Muscle of leg (tissue), 3 donors: ENCODE measurements at regions not wholly inside any gene's neighbourhood (a gene's known extent, or its start where the extent isn't known, plus 50 kb on each side); places are given as distances from the start of the nearest gene placed in this dataset.

Source experiments
- DNase-seq: peaks from one replicate; pipeline ENCODE4 v3.0.0; 2013
- H3K27ac ChIP-seq: one replicate; pipeline ENCODE4 v1.5.1; 2013; ENCODE audit warnings: mild to moderate bottlenecking, low read length, control low read depth
- H3K27me3 ChIP-seq: one replicate; pipeline ENCODE4 v1.6.1; 2013; ENCODE audit warnings: low read length; ENCODE audit not compliant: control insufficient read depth, insufficient read depth
- H3K36me3 ChIP-seq: one replicate; pipeline ENCODE4 v1.6.1; 2013; ENCODE audit warnings: low read length; ENCODE audit not compliant: control insufficient read depth, insufficient read depth
- H3K4me1 ChIP-seq: one replicate; pipeline ENCODE4 v1.6.1; 2013; ENCODE audit warnings: low read length; ENCODE audit not compliant: control insufficient read depth, insufficient read depth
- H3K4me3 ChIP-seq: one replicate; pipeline ENCODE4 v1.5.1; 2013; ENCODE audit warnings: low read length, control low read depth
- H3K9me3 ChIP-seq: replicated peaks from 2 replicates; pipeline ENCODE4 v1.6.1; 2013; ENCODE audit warnings: low read depth, low read length; ENCODE audit not compliant: control insufficient read depth
- WGBS: methylation state at CpG from one replicate; pipeline ENCODE4 v1.1.5; 2013; ENCODE audit warnings: missing lambda C conversion rate; ENCODE audit not compliant: insufficient coverage; 5-methylcytosine and 5-hydroxymethylcytosine counted together

DNA sequence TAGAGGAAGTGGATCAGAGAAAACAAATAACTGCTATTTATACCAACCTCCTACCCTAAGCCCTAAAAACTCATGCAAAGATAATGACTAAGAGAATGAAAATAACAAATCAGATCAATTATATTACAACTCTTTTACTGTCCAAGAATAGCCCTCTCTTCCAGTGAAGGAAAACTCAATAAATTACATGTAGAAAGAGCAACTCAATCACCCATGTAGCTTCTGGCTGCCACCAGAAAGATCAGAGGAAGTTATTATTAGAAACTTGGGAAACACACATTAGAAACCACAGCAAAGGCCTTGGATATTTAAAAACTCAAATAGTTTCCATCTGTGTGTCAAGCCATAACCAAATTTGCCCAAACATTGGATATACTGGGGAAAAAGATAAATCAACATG lies 134.0 kb upstream of the TARS1 start:
- Histone ChIP-seq H3K4me3 (no peak overlapping the region), H3K4me1 (peaks cover 2% of the 10 kb centered on the region), H3K9me3 (peaks cover 2% of the 10 kb centered on the region), H3K27me3 (no peaks in the 10 kb centered on the region), H3K27ac (no peak overlapping the region), H3K36me3 (no peaks in the 10 kb centered on the region)
- DNase-seq = no peak

DNA sequence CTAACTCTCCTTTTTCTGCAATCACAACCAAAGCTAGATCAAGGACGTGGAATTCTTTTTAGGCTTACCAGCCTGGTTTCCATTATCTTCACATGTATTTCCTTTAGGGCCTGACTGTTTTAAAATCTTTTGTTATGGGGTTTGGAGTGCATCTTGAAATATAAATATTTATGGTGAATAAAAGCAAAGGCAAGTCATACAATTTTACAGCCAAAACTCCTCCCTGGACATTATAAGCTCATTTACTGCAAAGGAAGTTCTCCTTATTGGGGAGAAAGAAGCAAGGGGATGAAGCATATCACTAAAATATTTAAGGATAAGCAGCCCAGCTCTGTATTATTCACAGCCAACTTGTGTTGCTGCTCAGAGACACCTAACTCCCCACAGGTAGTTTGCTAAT lies 132.2 kb upstream of the TARS1 start:
- Histone ChIP-seq H3K4me1 (peaks cover 2% of the 10 kb centered on the region), H3K36me3 (no peaks in the 10 kb centered on the region), H3K27ac (peak overlapping the region; percentile 67), H3K9me3 (no peaks in the 10 kb centered on the region), H3K4me3 (no peak overlapping the region), H3K27me3 (no peaks in the 10 kb centered on the region)
- no CpG with 5 or more reads among the region's 1 CpG for WGBS
- peak; percentile 76 for DNase-seq

DNA sequence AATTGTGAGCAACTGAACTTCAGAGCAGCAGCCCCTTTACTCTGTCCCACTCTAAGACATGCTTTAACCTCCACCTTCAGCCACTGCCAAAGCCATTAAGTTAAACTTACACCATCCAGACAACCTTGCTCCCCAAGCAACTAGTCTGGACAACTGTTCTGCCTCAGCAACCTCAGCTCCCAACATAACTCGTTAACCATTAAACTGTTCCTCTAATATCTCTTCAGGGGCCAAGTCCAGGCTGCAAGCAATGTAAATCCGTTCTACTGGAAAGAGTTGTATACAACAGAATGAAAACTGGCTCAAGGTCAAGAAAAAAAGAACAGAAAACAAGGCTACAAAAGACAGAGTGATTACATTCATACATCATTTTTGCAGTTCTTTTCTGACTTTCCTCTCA lies 131.7 kb upstream of the TARS1 start:
- peaks cover 2% of the 10 kb centered on the region for H3K4me1 ChIP-seq
- peak; percentile 87 for DNase-seq
- H3K27me3 ChIP-seq = no peaks in the 10 kb centered on the region
- H3K27ac ChIP-seq = peak overlapping the region; percentile 67
- WGBS = no CpG with 5 or more reads among the region's 2 CpGs
- no peaks in the 10 kb centered on the region for H3K9me3 ChIP-seq
- H3K4me3 ChIP-seq = no peak overlapping the region
- H3K36me3 ChIP-seq = no peaks in the 10 kb centered on the region

DNA sequence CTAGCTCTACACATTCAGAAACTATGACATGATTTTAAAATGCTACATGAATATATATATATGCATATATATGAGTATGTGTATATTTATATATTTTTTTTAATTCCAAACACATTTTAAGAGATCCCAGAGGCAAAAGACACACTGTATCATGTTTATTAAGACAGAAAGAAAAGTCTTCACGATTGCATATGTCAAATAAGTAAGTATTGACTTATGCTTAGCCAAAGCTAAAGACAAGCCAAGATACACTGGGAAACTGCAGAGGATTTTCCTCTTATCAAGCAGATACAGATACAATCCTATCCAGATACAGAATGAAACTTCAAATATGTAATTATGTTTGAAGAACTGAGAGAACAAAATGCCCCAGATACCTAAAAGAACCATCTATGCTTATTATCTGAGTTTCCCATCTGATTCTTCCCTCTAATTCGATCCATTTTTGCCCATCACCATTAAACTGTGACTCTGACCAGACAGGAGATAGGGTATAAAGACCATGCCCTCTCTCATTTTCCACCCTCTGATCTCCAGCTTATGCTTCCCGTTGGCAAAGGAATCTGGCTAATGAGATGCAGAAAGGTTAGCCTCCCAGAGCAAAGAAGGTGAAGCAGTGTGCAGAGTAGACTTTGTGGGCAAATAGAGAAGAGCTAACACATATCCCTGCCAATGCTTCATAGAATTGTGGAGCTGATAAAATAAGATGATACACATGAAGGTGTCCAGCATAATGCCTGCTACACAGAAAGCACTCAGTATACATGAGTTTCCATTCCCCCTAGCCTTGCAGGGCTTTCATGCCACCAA lies 131.0 kb upstream of the TARS1 start:
- H3K27ac ChIP-seq = peak overlapping the region; percentile 70
- DNase-seq = peak; percentile 57

DNA sequence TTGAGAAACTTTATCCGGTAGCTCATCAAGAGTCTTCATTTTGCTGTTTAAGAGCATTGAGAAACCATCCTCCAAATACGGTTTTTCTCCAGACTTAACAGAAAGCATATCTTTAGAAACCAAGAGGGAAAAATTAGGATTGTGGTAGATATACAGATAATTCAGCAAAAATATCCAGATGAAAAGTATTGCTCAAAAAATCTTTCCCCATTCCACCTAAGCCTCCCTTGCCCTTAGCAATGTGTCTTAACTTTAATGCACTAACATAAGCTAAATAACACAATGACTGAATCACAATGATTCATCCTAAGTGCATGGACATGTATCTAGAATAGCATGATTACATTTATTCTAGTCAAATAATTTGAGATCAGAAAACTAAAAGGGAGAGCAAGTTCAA lies 130.3 kb upstream of the TARS1 start:
- no peak overlapping the region for H3K4me3 ChIP-seq

More for the DNA sequence above, 131.0 kb upstream of the TARS1 start:
- H3K4me1 ChIP-seq = peaks cover 2% of the 10 kb centered on the region
- H3K4me3 ChIP-seq = no peak overlapping the region
- WGBS = no CpG with 5 or more reads among the region's 3 CpGs
- H3K9me3 ChIP-seq = no peaks in the 10 kb centered on the region
- no peaks in the 10 kb centered on the region for H3K36me3 ChIP-seq
- H3K27me3 ChIP-seq = no peaks in the 10 kb centered on the region

DNA sequence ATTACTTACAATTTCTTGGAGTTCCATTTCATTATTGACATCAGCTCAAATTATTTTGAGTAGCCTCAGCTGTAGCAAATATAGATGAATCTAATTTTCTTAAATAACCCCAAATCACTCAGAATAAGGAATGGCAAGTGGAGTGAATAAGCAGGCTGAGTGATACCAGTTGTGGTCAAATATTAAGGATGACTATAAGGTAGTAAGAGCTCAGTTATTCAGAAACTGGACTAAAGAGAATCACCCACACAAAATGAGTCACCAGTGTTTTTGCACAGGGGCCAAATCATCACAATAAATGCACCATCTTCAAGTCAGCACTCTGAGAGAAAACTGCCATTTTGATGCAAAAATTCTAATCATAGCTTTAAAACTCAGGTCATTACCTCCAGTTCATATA lies 128.9 kb upstream of the TARS1 start:
- DNase-seq = no peak
- H3K27me3 ChIP-seq = no peaks in the 10 kb centered on the region
- H3K4me1 ChIP-seq = peaks cover 2% of the 10 kb centered on the region
- no peaks in the 10 kb centered on the region for H3K36me3 ChIP-seq
- H3K9me3 ChIP-seq = no peaks in the 10 kb centered on the region
- H3K4me3 ChIP-seq = no peak overlapping the region
- H3K27ac ChIP-seq = no peak overlapping the region

More for the DNA sequence above, 130.3 kb upstream of the TARS1 start:
- Histone ChIP-seq H3K9me3 (no peaks in the 10 kb centered on the region), H3K27ac (no peak overlapping the region), H3K27me3 (no peaks in the 10 kb centered on the region), H3K36me3 (no peaks in the 10 kb centered on the region), H3K4me1 (peaks cover 2% of the 10 kb centered on the region)
- no CpG with 5 or more reads among the region's 2 CpGs for WGBS
- no peak for DNase-seq

DNA sequence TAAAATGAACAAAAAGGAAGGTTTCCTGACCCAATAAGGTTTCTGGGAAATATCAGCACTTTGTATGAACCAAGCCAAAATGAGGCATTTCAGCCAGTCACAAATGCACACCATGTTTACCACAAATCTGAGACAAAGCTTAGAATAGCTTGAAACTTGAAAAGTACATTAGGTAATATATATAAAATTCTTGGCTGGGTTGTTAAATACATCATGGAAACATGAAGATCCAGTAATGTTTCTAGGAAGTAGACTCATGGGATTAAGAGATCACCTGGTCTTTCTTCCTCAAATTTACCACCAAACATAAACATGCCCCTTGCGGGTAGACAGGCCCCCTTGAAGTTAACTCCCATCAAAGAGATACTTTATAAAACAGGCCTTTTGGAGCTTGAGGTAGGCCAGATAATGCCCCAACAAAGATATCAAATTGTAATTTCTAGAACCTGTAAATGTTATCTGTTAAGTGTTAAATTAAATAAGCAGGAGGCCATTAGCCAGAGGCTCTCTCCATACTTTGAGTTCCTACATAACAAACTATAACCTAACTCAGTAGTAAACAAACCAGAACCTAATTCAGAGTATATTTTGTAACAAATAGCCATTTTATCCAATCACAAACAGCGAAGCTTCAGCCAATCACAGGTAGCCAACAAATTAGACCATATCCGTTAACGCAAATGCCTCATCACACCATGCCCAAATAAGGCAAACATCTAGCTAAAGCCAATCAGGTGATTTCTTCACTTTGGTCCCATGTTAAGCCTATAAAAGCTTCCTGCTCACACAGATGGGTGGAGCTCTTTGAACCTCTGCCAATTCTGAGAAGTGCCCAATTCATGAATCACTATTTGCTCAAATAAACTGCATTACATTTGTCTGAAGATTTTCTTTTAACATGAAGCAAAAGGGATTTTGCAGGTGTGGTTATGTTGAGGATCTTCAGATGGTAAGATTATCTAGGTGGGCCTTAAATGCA lies 127.9 kb upstream of the TARS1 start:
- Histone ChIP-seq H3K27me3 (no peaks in the 10 kb centered on the region), H3K9me3 (no peaks in the 10 kb centered on the region), H3K27ac (no peak overlapping the region), H3K4me1 (peaks cover 2% of the 10 kb centered on the region), H3K36me3 (no peaks in the 10 kb centered on the region), H3K4me3 (no peak overlapping the region)
- WGBS = 100% methylated on average over 3 of the region's 4 CpGs
- DNase-seq = peak; percentile 57

DNA sequence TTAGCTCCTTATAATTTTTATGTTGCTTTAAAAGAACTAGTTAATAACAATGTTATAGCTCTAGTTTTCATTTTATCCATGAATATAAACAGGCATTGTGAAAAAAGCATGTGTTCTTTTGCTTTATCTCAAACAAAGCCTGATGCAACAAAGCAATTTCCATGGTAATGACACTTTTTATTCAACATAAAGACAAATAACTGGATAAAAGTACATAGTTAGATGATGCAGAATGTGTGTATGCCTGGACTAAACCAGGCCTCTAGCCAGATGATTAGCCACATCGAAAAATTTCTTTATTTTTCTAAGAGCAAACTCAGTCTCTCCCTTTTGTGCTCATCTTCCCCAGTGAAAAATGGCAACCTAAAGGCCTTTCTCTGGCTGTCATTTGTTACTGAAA lies 125.6 kb upstream of the TARS1 start:
- H3K9me3 ChIP-seq = no peaks in the 10 kb centered on the region
- H3K27me3 ChIP-seq = no peaks in the 10 kb centered on the region
- WGBS = no CpG with 5 or more reads among the region's 1 CpG
- DNase-seq = no peak
- H3K36me3 ChIP-seq = no peaks in the 10 kb centered on the region
- no peak overlapping the region for H3K4me3 ChIP-seq
- no peaks in the 10 kb centered on the region for H3K4me1 ChIP-seq
- H3K27ac ChIP-seq = no peak overlapping the region

DNA sequence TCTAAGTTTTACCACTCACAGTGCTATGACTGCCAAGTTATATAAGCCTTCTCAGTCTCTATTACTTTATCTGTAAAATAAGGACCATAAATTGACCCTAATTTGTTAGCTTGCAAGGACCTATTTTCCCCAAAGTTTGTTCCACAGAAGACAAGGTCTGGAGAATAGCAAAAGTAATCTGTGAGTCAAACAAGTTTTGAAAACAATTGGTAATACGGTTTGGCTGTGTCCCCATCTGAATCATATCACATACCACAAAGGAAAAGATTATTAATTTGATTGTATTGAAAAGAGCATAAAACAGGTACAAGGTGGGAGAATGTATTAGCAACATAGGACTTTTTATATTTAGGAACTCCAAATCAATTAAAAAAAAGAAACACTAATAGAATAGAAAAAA lies 124.0 kb upstream of the TARS1 start:
- DNase-seq = no peak
- H3K27me3 ChIP-seq = no peaks in the 10 kb centered on the region
- no peaks in the 10 kb centered on the region for H3K9me3 ChIP-seq
- no peaks in the 10 kb centered on the region for H3K4me1 ChIP-seq
- no peak overlapping the region for H3K27ac ChIP-seq
- WGBS = no CpG with 5 or more reads among the region's 1 CpG
- H3K4me3 ChIP-seq = no peak overlapping the region
- H3K36me3 ChIP-seq = no peaks in the 10 kb centered on the region

DNA sequence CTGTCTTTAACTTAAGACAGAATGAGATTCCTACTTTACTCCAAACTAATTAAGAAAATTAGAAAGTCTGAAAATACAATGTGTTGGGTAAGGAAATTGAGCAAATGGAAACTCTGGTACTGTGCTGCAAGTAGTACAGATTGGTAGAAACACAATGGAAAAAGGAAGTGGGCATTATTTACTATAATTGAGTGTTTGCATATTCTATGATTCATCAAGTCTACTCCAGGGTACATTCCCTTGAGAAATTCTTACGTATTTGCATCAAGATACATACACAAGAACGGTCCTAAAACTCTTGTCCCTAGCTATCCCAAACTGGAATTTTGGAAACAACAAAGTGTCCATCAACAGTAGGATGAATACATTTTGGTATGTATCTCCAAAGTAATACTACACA lies 123.5 kb upstream of the TARS1 start:
- no CpG with 5 or more reads among the region's 2 CpGs for WGBS
- no peak overlapping the region for H3K4me3 ChIP-seq
- H3K4me1 ChIP-seq = no peaks in the 10 kb centered on the region
- DNase-seq = no peak
- no peak overlapping the region for H3K27ac ChIP-seq
- H3K36me3 ChIP-seq = no peaks in the 10 kb centered on the region
- H3K9me3 ChIP-seq = no peaks in the 10 kb centered on the region
- no peaks in the 10 kb centered on the region for H3K27me3 ChIP-seq
